Retinal pigment epithelial cell (primary cell): ENCODE measurements at regions not wholly inside any gene's neighbourhood (a gene's known extent, or its start where the extent isn't known, plus 50 kb on each side); places are given as distances from the start of the nearest gene placed in this dataset.

Source experiments
- DNase-seq: peaks from one replicate; pipeline ENCODE4 v3.0.0-alpha.2; 2010; ENCODE audit warnings: low read depth
- H3K4me3 ChIP-seq: 2 replicates; pipeline ENCODE4 v1.5.1; 2011; ENCODE audit warnings: mild to moderate bottlenecking, low read length, control low read depth, moderate library complexity
- TF ChIP-seq, protein P1 (sequence below): conservative IDR thresholded peaks from 2 replicates; pipeline ENCODE4 v1.5.1; 2011; ENCODE audit warnings: low read depth, low read length, control low read depth, inconsistent platforms

DNA sequence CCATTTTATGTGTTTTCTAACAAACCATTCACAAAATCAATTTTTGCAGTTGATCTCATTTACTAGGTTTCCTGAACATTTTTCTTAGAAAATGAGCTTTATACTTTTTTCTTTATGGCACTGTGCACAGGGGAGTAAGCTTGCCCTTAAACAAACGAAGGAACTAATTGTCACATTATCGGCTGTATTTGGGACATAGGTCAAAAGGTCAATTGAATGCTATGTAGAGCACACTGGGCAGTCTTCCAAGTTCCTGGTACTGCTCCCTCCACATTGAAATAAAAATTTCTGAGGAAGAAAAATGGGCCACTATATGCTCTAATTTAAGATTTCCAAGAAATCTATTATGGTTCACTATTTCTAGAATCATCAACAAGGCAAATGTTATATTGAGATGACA is 93.6 kb upstream of the TMEFF2 start:
- TF ChIP-seq, protein P1, sequence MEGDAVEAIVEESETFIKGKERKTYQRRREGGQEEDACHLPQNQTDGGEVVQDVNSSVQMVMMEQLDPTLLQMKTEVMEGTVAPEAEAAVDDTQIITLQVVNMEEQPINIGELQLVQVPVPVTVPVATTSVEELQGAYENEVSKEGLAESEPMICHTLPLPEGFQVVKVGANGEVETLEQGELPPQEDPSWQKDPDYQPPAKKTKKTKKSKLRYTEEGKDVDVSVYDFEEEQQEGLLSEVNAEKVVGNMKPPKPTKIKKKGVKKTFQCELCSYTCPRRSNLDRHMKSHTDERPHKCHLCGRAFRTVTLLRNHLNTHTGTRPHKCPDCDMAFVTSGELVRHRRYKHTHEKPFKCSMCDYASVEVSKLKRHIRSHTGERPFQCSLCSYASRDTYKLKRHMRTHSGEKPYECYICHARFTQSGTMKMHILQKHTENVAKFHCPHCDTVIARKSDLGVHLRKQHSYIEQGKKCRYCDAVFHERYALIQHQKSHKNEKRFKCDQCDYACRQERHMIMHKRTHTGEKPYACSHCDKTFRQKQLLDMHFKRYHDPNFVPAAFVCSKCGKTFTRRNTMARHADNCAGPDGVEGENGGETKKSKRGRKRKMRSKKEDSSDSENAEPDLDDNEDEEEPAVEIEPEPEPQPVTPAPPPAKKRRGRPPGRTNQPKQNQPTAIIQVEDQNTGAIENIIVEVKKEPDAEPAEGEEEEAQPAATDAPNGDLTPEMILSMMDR: no peak
- no peak overlapping the region for H3K4me3 ChIP-seq
- no peak for DNase-seq

DNA sequence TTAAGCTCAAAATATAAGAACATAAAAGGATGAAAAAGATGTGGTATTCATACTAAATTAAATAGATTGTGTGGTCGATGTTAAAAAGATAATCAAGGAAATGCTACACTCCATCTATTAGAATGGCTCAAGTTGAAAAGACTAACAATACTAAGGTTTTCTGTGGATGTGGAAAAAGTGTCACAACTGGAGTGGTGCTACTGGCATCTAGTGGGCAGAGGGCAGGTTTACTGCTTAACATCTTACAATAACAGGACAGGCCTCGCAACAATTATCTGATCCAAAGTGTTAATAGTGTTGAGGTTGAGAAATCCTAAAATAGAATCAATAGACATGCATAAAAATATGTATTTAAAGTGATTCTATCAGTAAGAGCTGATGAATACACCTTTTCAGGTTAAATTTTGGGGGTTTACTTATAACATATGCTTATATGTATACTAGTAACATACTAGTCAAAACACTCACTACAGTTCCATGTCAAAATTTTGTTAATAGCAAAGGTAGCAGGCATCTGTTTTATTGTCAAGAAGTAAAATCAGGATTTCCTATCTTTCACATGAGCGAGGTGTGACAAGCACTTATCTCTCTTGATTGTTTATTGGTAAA is 91.5 kb upstream of the TMEFF2 start:
- TF ChIP-seq, protein P1: peak; percentile 60
- no peak overlapping the region for H3K4me3 ChIP-seq
- no peak for DNase-seq

DNA sequence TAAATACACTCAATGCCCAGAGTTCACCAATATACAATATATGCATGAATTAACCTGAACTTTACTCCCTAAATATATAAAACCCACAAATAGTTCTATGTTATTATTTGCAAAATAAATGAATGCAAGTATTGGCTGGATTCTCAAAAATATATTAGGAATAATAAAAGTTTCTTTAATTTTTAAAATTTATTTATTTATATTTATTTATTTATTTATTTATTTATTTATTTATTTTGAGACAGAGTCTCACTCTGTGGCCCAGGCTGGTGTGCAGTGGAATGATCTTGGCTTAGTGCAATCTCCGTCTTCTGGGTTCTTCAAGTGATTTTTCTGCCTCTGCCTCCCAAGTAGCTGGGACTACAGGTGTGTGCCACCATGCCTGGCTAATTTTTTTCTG is 88.7 kb upstream of the TMEFF2 start:
- no peak overlapping the region for H3K4me3 ChIP-seq
- no peak for DNase-seq
- TF ChIP-seq, protein P1: no peak

DNA sequence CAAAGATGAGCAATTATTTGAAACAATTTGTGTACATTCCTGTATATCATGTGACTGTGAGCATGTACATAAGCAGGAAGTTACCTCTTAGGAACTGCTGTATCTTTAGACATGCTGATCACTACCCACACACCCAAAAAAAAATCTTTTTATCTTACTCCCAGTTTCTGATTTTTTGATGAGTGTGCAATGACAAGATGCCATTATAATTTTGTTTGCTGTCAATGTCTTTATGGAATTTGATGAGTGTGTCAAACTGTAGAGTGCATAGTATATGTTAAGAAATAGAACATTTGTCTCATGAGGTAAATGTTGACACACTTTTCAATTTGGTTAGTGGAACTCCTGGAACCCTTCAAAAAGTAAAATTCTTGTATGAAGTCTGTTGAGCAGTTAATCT is 84.0 kb upstream of the TMEFF2 start:
- DNase-seq: no peak
- no peak overlapping the region for H3K4me3 ChIP-seq
- TF ChIP-seq, protein P1: no peak

DNA sequence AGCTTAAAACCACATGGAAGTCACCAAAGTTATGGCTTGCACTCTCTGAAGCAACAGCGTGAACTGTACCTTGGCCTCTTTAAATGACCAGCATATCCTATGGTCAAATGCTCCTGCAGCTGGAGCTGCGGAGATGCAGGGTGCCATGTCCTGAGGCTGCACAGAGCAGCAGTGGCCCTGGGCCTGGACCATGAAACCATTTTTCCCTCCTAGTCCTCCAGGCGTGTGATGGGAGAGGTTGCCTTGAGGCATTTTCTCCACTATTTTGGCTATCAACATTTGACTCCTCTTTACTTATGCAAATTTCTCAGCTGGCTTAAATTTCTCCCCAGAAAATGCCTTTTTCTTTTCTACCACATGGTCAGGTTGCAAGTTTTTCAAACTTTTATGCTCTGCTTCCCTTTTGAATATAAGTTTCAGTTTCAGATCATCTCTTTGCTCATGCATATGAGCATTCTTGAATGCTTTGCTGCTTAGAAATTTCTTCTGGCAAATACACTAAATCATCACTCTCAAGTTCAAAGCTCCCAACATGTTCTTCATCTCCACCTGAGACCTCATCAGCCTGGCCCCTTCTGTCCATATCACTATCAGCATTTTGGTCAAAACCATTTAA is 82.9 kb upstream of the TMEFF2 start:
- TF ChIP-seq, protein P1: no peak
- no peak for DNase-seq
- H3K4me3 ChIP-seq: no peak overlapping the region

DNA sequence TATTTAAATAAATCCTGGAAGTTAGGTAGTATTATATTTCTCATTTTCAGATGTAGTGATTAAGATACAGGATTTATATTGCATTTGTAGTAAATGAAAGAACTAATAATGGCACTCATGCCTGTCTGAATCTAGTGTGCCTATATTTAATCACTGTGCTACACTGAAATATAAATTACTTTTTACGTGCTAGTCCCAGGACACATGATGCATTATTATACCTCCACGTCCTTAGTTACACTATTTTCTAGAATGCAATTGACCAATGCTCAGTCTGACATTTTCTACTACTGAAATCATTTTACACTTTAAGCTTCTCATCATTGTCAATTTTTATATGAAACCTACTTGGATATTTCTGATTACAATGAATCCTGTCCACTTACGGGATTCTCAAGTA is 80.9 kb upstream of the TMEFF2 start:
- TF ChIP-seq, protein P1: no peak
- no peak overlapping the region for H3K4me3 ChIP-seq
- DNase-seq: no peak

DNA sequence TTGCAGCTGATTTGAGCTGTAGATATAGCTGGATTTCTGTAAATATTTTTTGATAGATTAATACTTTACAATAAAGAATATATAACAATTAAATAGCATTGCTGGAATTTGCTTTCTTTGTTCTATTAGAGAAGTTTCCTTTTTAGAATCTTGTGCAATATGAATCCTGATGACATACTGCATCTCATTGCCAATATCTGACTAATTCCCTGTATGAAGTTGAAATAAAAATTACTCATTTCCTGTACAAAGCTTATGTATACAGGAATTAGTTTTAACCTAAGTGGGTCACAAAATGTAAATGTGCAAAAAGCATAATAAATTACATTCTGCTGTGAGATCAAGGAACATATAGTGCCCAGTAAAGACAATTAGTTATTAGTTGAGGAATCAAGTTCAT is 72.8 kb upstream of the TMEFF2 start:
- H3K4me3 ChIP-seq: no peak overlapping the region
- peak; percentile 30 for DNase-seq
- TF ChIP-seq, protein P1: no peak
